Esophagus squamous epithelium (tissue), 5 donors: ENCODE measurements at regions not wholly inside any gene's neighbourhood (a gene's known extent, or its start where the extent isn't known, plus 50 kb on each side); places are given as distances from the start of the nearest gene placed in this dataset.

ENCODE experiments used
- DNase-seq: peaks from one replicate; lab custom pipeline; 2025; lab: John Stamatoyannopoulos, UW
- H3K27ac ChIP-seq, 4 donors: fragments of 200-600 bp; sonication (generic); one replicate each; pipeline ENCODE4 v1.5.1; 2016 to 2019; ENCODE audit warnings: mild to moderate bottlenecking in 1 of 4
- H3K27me3 ChIP-seq, 4 donors: fragments of 200-600 bp; sonication (generic); 1 replicate in 3 of 4; 2 replicates in 1 of 4; pipeline versions ENCODE4 v1.5.1 to v1.6.0; 2017 to 2021; ENCODE audit warnings: antibody characterized with exemption in 1 of 4
- H3K36me3 ChIP-seq, 3 donors: fragments of 200-600 bp; sonication (generic); one replicate each; pipeline ENCODE4 v1.5.1; 2016 to 2019
- H3K4me1 ChIP-seq, 3 donors: fragments of 200-600 bp; sonication (generic); one replicate each; pipeline ENCODE4 v1.5.1; 2017 to 2019
- H3K4me3 ChIP-seq, 4 donors: fragments of 200-600 bp; sonication (generic); 1 replicate in 3 of 4; 2 replicates in 1 of 4; pipeline ENCODE4 v1.5.1; 2016 to 2019; ENCODE audit warnings: mild to moderate bottlenecking in 2 of 4, moderate library complexity in 1 of 4
- H3K9me3 ChIP-seq, 3 donors: fragments of 200-600 bp; sonication (generic); one replicate each; pipeline ENCODE4 v1.5.1; 2016 to 2019
- POLR2A ChIP-seq, 4 donors: fragments of 450-650 bp; IDR thresholded peaks; one replicate each; pipeline ENCODE4 v1.6.1; 2017; ENCODE audit warnings: antibody characterized with exemption in 4 of 4, mild to moderate bottlenecking in 4 of 4, moderate library complexity in 3 of 4
- WGBS, 2 donors: methylation state at CpG; one replicate each; pipeline ENCODE4 v1.1.5; 2018; 5-methylcytosine and 5-hydroxymethylcytosine counted together
- intact Hi-C: fragments of 100-400 bp; cut with DNase I; formaldehyde crosslinking; loops from one replicate; pipeline ENCODE4 v1.15.0; 2022
- TF ChIP-seq, protein P1 (sequence below), 6 experiments: fragments of 450-650 bp in 4 of 6; fragments of 200-600 bp in 2 of 6; sonication (generic) in 2 of 6; IDR thresholded peaks; one replicate each; pipeline ENCODE4 v1.5.1; 2016 to 2019; ENCODE audit warnings: antibody characterized with exemption in 6 of 6, mild to moderate bottlenecking in 4 of 6, moderate library complexity in 4 of 6
- donor health status: DM: yes; HTN: yes; CAD: no.

DNA sequence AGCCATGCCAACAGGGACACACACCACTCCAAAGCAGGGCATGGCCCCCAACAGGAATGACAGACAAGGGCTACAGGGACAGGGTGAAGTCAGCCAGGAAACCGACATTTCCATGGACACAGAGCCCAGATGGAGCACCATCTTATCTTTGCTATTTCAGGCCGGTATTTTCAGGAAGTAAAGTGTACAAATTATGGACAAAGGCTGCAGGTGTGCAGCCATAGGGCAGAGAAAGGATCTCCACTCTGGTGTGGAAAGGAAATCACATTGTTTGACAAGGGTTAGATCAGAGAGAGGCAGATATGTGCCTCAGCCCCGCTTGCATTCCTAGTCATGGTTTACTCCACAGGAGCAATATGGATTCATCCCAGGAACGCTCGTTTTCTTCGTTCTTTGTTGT lies 81.7 kb upstream of the SLC22A23 start:
- H3K9me3 ChIP-seq, result no peaks in the 10 kb centered on the region
- peaks cover 0 to 13% (median 0%) of the 10 kb centered on the region in 3 donors for H3K4me1 ChIP-seq
- no peak overlapping the region for H3K27ac ChIP-seq
- H3K4me3 ChIP-seq, result no peak overlapping the region
- intact Hi-C loops, result no loop called here
- TF ChIP-seq POLR2A (IDR thresholded peaks at IDR 0.05), result no peak
- H3K27me3 ChIP-seq, result no peaks in the 10 kb centered on the region
- no peaks in the 10 kb centered on the region for H3K36me3 ChIP-seq
- no peak for DNase-seq
- 77 to 79% methylated on average over 4 to 6 of the region's 6 CpGs for WGBS, 2 donors

DNA sequence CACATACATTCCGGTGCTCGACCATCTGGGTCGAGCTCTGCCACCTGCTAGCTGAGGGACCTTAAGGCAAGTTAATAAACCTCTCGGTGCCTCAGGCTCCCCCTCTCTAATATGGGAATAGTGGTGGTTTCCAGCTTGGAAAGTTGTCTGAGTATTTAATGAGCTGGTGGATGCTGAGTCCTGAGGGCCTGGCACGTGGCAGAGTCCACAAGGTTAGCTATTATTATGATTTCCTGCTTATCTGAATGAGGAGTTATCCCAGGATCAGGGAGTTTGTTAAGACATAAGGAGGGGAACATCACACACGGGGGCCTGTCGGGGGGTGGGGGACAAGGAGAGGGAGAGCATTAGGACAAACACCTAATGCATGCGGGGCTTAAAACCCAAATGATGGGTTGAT lies 80.1 kb upstream of the SLC22A23 start:
- no peaks in the 10 kb centered on the region for H3K27me3 ChIP-seq
- no peaks in the 10 kb centered on the region for H3K36me3 ChIP-seq
- intact Hi-C loops, result no loop called here
- H3K9me3 ChIP-seq, result no peaks in the 10 kb centered on the region
- TF ChIP-seq POLR2A (IDR thresholded peaks at IDR 0.05), result no peak
- TF ChIP-seq, protein P1, sequence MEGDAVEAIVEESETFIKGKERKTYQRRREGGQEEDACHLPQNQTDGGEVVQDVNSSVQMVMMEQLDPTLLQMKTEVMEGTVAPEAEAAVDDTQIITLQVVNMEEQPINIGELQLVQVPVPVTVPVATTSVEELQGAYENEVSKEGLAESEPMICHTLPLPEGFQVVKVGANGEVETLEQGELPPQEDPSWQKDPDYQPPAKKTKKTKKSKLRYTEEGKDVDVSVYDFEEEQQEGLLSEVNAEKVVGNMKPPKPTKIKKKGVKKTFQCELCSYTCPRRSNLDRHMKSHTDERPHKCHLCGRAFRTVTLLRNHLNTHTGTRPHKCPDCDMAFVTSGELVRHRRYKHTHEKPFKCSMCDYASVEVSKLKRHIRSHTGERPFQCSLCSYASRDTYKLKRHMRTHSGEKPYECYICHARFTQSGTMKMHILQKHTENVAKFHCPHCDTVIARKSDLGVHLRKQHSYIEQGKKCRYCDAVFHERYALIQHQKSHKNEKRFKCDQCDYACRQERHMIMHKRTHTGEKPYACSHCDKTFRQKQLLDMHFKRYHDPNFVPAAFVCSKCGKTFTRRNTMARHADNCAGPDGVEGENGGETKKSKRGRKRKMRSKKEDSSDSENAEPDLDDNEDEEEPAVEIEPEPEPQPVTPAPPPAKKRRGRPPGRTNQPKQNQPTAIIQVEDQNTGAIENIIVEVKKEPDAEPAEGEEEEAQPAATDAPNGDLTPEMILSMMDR (IDR thresholded peaks at IDR 0.05), result no peak
- no peak overlapping the region for H3K27ac ChIP-seq
- peaks cover 0 to 13% (median 0%) of the 10 kb centered on the region in 3 donors for H3K4me1 ChIP-seq
- 86 to 88% methylated on average over 8 of the region's 8 CpGs for WGBS, 2 donors
- no peak overlapping the region for H3K4me3 ChIP-seq
- DNase-seq, result no peak

DNA sequence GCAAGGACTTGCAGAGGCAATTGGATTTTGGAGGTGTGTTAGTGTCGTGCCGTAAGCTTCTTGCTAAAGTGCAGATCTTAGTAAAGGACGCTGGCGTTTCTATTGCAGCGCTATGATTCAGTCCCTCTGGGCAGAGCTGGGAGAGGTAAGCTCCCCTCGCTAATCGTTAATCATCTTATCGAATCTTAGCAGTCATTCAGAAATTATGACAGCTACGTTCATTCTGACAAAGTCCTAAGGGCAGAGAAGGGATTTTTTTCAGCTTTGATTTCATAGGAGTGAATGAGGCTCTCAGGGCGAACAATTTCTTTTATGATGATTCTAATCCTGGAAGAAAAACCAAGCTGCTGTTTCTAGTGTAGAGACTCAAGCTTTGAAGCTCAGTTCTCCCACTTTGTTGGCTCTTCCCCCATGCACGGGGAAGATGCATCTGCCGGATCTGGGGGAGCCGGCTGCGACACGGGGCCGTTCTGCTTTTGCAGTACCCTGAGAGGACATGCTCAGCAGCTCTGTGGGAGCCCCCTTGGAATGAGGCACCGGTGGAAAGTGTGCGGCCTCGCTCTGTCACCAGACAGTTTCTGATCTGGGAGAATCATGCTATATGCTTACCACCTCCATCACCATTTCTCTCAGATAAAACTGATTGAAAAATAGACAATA lies 79.1 kb upstream of the SLC22A23 start:
- intact Hi-C loops, result no loop called here
- no peak for TF ChIP-seq POLR2A (IDR thresholded peaks at IDR 0.05)
- TF ChIP-seq, protein P1 (IDR thresholded peaks at IDR 0.05), result no peak

DNA sequence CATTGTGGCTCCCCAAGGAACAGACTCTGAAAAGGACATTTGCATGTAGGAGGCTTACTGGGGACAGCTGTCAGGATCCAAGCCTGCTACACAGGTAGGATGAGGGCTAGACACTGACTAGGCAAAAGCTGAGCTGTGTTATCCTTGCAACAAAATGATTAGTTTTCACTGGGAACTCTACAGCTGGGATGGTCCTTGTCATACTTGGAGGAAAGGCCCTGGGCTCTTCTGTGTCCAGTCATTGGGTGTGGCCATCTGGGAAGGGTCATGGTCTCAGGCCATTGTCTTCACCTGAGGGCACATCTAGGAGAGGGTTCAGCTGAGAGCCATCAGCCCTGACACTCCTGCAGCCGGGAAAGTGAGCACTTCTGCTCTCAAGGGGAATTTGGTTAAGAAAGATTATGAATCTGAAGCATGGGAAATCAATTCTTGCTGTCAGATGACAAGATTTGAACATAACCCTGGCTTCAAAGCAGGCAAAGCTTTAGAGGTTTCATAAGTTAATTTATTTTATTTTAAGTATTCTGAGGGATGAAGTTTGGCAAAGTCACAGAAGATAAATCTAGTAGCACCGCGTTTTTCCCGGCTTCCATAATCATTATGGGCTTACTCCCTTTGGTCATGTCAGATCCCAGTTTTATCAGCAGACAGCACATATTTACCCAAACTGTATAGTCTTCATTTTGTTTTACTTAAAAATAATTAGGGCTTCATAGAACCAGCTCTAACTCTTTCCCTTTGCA lies 78.4 kb upstream of the SLC22A23 start:
- TF ChIP-seq, protein P1 (IDR thresholded peaks at IDR 0.05), result no peak
- no peak for TF ChIP-seq POLR2A (IDR thresholded peaks at IDR 0.05)
- intact Hi-C loops, result no loop called here
- Histone ChIP-seq H3K9me3 (no peaks in the 10 kb centered on the region), H3K4me3 (no peak overlapping the region), H3K4me1 (peaks cover 0 to 13% (median 0%) of the 10 kb centered on the region in 3 donors), H3K27ac (no peak overlapping the region), H3K27me3 (no peaks in the 10 kb centered on the region), H3K36me3 (no peaks in the 10 kb centered on the region)
- 74 to 76% methylated on average over 4 of the region's 4 CpGs for WGBS, 2 donors
- DNase-seq, result no peak

More for the DNA sequence above, 79.1 kb upstream of the SLC22A23 start:
- Histone ChIP-seq H3K4me1 (peaks cover 0 to 13% (median 0%) of the 10 kb centered on the region in 3 donors), H3K9me3 (no peaks in the 10 kb centered on the region), H3K27me3 (no peaks in the 10 kb centered on the region), H3K36me3 (no peaks in the 10 kb centered on the region), H3K4me3 (no peak overlapping the region), H3K27ac (no peak overlapping the region)
- DNase-seq, result no peak
- 55 to 72% methylated on average over 13 to 16 of the region's 19 CpGs for WGBS, 2 donors

DNA sequence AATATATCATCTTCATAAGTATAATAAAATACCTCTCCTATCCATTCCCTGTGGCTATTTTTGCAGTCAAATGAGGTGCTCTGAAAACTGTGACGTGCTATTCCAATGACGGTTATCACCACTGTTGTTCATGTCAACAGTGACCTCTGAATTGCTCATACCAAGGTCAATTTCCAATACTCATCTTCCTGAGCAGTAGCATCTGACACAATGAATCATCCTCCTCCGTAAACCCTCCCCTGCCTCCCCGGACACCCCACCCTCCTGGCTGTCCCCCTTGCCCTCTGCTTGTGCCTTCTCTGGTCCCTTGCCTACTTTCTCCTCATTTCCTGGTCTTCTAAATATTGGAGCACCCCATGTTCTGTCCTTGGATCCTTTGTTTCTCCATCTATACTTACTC lies 77.7 kb upstream of the SLC22A23 start:
- intact Hi-C loops, result no loop called here
- Histone ChIP-seq H3K4me1 (peaks cover 0 to 13% (median 0%) of the 10 kb centered on the region in 3 donors), H3K36me3 (no peaks in the 10 kb centered on the region), H3K27me3 (no peaks in the 10 kb centered on the region), H3K9me3 (no peaks in the 10 kb centered on the region), H3K27ac (no peak overlapping the region), H3K4me3 (no peak overlapping the region)
- DNase-seq, result no peak
- TF ChIP-seq, protein P1 (IDR thresholded peaks at IDR 0.05), result no peak
- TF ChIP-seq POLR2A (IDR thresholded peaks at IDR 0.05), result no peak
- WGBS, 2 donors, result 85 to 86% methylated on average over 4 of the region's 4 CpGs
